Glomerular endothelial cell (primary cell): ENCODE measurements at regions not wholly inside any gene's neighbourhood (a gene's known extent, or its start where the extent isn't known, plus 50 kb on each side); places are given as distances from the start of the nearest gene placed in this dataset.

Experiments used
- DNase-seq: peaks from one replicate; pipeline ENCODE4 v3.0.0-alpha.2; 2011; ENCODE audit warnings: low read depth, low spot score; ENCODE audit errors: extremely low read depth

GRCh38 chr12:92539976-92540781 lies 162.6 kb upstream of the PLEKHG7 start:
- no peak for DNase-seq

DNA sequence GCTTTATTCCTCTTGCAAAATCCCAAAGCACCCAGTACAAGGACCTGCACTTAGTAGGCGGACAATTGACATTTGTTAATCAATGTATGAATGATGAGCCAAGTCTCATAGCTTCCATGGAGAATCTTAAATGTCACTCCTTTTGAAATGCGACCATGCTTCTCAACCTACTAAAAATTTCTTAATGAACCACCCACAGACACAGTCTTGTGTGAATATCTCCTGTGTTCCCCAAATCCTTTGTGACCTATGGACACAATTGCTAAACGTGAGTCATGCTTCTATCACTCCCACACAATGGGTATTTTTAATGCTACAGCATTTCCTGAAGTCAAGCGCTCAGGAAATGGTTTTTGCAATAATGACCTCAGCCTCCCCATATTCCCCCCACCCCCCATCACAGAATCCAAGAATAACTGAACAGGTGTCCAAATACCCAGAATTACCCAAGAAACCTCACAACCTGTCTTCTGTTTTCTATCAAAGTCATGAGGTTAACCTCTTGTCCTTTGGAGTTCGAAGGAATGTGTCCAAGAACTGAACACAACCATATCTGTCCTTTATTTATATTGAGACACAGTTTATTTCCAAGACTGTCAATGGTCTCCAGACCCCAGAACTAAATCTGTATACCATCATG lies 163.6 kb upstream of the PLEKHG7 start:
- peak; percentile 90 for DNase-seq

- no peak for DNase-seq
Measured at GRCh38 chr12:92537290-92537960, 165.4 kb upstream of the PLEKHG7 start.

DNA sequence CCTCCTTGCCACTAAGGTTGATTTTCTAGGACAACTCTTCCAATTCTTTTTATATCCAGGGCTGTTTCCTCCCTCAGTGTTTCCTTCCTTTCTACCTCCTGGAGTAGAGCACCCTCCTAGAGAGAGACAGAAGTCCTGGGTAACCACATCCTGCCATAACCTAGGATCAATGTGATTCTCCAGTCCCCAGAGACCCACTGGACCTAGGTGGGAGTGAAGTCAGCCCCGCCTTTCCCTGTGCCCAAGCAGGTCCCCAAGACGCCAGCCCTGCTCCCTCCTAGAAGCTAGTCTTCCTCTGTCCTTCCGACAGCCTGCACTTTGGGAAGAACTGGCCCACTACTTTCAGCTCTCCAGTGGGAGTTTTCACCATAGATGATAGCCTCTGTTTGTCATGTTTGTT lies 166.8 kb upstream of the PLEKHG7 start:
- no peak for DNase-seq

- DNase-seq: no peak
Measured at GRCh38 chr12:92533280-92533890, 169.4 kb upstream of the PLEKHG7 start.

- no peak for DNase-seq
Measured at GRCh38 chr12:92530706-92531105, 172.1 kb upstream of the PLEKHG7 start.

- DNase-seq: no peak
Measured at GRCh38 chr12:92529944-92530343, 172.8 kb upstream of the PLEKHG7 start.

GRCh38 chr12:92528586-92528985 lies 174.2 kb upstream of the PLEKHG7 start:
- DNase-seq: no peak

GRCh38 chr12:92528097-92528496 lies 174.7 kb upstream of the PLEKHG7 start:
- no peak for DNase-seq

- DNase-seq: no peak
Measured at GRCh38 chr12:92524489-92524888, 178.3 kb upstream of the PLEKHG7 start.

DNA sequence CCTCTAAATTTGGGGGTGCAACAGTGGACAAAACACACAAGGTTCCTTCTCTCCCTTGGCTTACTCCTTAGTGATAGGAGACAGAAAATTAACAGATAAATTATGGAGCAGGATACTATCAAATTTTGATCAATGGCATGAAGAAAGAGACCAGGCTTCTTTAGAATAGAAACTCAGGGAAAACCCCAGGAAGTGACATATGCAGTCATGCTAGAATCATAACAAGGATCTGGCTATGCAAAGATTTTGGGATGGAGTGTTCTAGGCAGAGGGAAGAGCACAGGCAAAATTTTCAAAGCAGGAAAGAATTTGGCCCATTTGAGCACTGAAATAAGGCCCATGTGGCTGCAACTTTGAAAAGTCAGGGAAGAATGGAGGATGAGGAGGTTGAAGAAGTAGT lies 182.3 kb upstream of the PLEKHG7 start:
- DNase-seq: no peak

DNA sequence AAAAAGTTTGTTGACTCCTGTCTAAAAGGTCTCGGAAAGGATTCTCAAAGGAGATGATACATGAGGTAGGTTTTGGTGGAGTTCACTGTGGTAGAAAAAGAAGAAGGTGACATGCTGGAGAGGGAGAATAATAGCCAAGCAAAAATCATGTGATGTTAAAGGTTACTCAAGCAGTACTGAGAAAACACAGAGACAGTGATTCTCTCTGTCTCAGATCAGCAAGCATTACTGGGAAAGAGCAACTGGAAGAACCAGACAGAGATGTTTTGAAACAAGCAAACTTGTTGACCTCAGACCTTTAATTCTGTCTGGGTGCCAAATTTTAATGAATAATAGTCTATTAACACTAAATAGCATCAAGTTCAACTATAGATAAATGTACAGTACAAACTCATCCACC lies 183.5 kb upstream of the PLEKHG7 start:
- DNase-seq: no peak

- DNase-seq: no peak
Measured at GRCh38 chr12:92518071-92518470, 184.7 kb upstream of the PLEKHG7 start.

DNA sequence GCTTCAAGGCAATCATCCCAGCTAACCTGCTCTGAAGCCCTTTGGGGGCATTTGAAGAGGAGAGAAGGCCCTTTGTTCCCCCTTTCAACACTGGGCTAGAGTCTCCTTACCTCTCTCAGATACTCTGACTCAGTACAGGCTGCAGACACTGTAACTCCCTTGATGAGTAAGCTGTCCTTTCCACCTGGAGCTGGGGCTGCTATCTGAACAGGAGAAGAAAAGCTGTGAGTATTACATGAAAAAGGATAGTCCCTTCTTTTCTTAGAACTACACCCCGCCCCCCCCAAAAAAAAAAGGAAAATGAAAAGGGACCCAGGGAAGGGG lies 186.6 kb upstream of the PLEKHG7 start:
- DNase-seq: no peak

GRCh38 chr12:92513231-92513730 lies 189.5 kb upstream of the PLEKHG7 start:
- no peak for DNase-seq

DNA sequence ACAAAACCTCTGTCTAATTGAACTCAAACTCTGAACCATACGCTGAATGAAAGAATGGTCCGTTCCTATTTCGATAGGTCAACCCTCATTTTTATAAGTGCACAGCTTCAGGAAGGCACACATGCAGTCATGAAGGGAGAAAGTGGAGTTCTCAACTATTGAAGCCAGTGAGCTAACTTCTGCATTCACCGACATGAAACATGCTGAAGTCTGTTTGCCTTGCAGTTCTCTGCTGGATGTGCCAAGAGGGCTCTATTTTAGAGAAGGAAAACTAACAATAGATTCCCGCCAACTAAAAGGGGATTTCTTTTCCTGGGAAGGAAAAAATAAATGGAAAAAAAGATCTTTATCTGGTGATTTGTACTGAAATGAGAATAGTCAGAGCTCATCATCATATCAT lies 191.0 kb upstream of the PLEKHG7 start:
- DNase-seq: no peak

GRCh38 chr12:92509156-92509738 lies 193.5 kb upstream of the PLEKHG7 start:
- DNase-seq: no peak

DNA sequence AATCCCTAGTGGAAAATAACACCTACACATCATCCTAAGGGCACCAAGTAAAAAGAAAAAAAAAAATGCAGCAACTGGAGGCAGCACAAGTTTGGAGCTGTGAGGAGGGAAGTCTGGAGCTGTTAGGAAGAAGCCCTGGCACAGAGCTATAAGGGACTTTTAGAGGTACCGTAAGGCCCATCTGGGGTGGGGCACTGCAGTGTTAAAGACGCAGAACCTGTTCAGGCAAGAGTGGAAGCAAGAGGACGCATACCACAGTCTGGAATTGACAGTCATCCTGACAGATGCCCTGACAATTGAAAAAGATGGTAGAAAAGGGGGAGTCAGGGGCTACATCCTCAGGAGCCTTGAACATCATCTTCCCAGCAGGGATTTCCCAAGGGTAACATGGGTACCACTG lies 195.9 kb upstream of the PLEKHG7 start:
- no peak for DNase-seq

GRCh38 chr12:92506460-92506859 lies 196.3 kb upstream of the PLEKHG7 start:
- no peak for DNase-seq

- DNase-seq: no peak
Measured at GRCh38 chr12:92505254-92506231, 197.2 kb upstream of the PLEKHG7 start.
